Gastroesophageal sphincter (tissue), 4 donors: ENCODE measurements at regions not wholly inside any gene's neighbourhood (a gene's known extent, or its start where the extent isn't known, plus 50 kb on each side); places are given as distances from the start of the nearest gene placed in this dataset.

Experiments
- ATAC-seq: fragments of 150-250 bp; one replicate; pipeline ENCODE4 v1.9.1; 2016; ENCODE audit warnings: mild to moderate bottlenecking, moderate library complexity
- H3K27ac ChIP-seq, 4 donors: fragments of 200-600 bp; sonication (generic) in 3 of 4; 1 replicate in 3 of 4; 2 replicates in 1 of 4; pipeline ENCODE4 v1.5.1; 2016 to 2019
- H3K27me3 ChIP-seq: fragments of 200-600 bp; sonication (generic); one replicate; pipeline ENCODE4 v1.5.1; 2019
- H3K36me3 ChIP-seq, 2 donors: fragments of 200-600 bp; sonication (generic); one replicate each; pipeline ENCODE4 v1.5.1; 2019; ENCODE audit warnings: control low read depth in 1 of 2
- H3K4me1 ChIP-seq, 3 donors: fragments of 200-600 bp; sonication (generic); 1 replicate in 2 of 3; 2 replicates in 1 of 3; pipeline ENCODE4 v1.5.1; 2016 to 2019; ENCODE audit warnings: control low read depth in 2 of 3
- H3K4me3 ChIP-seq, 2 donors: fragments of 200-600 bp; sonication (generic); one replicate each; pipeline ENCODE4 v1.5.1; 2019; ENCODE audit warnings: mild to moderate bottlenecking in 1 of 2, moderate library complexity in 1 of 2
- H3K9me3 ChIP-seq, 3 donors: fragments of 200-600 bp; sonication (generic); one replicate each; pipeline ENCODE4 v1.5.1; 2017 to 2019; ENCODE audit warnings: control low read depth in 2 of 3
- CTCF ChIP-seq, 4 experiments: fragments of 200-600 bp in 2 of 4; fragments of 450-650 bp in 2 of 4; sonication (generic) in 1 of 4; IDR thresholded peaks; one replicate each; pipeline ENCODE4 v1.5.1; 2017 to 2019; ENCODE audit warnings: antibody characterized with exemption in 4 of 4, mild to moderate bottlenecking in 2 of 4, moderate library complexity in 2 of 4
- EP300 ChIP-seq: sonication (generic); formaldehyde crosslinking; IDR thresholded peaks from one replicate; pipeline ENCODE4 v1.6.1; 2017; ENCODE audit warnings: antibody characterized with exemption, mild to moderate bottlenecking
- POLR2A ChIP-seq, 2 donors: fragments of 450-650 bp; IDR thresholded peaks; one replicate each; pipeline ENCODE4 v1.6.1; 2017; ENCODE audit warnings: antibody characterized with exemption in 2 of 2, mild to moderate bottlenecking in 2 of 2, moderate library complexity in 1 of 2
- POLR2AphosphoS5 ChIP-seq: sonication (generic); formaldehyde crosslinking; IDR thresholded peaks from one replicate; pipeline ENCODE4 v1.6.1; 2017; ENCODE audit warnings: antibody characterized with exemption
- WGBS, 2 donors: methylation state at CpG; one replicate each; pipeline ENCODE4 v1.1.5; 2018; ENCODE audit warnings: low coverage in 1 of 2; 5-methylcytosine and 5-hydroxymethylcytosine counted together

GRCh38 chr5:124285071-124285470, 461.4 kb downstream of the ZNF608 start:
- no peak for ATAC-seq

GRCh38 chr5:124283031-124283430, 463.4 kb downstream of the ZNF608 start:
- H3K4me1 ChIP-seq, result peaks cover 0 to 22% (median 0%) of the 10 kb centered on the region in 3 donors
- TF ChIP-seq POLR2A (IDR thresholded peaks at IDR 0.05), result no peak
- TF ChIP-seq POLR2AphosphoS5, result no peak
- no peak for TF ChIP-seq EP300
- no peak for TF ChIP-seq CTCF (IDR thresholded peaks at IDR 0.05)
- H3K27me3 ChIP-seq, result no peaks in the 10 kb centered on the region
- no peaks in the 10 kb centered on the region for H3K36me3 ChIP-seq
- no peak for ATAC-seq
- WGBS, 2 donors, result 51 to 52% methylated on average over 2 of the region's 2 CpGs
- H3K27ac ChIP-seq, result no peak overlapping the region
- no peaks in the 10 kb centered on the region for H3K9me3 ChIP-seq
- H3K4me3 ChIP-seq, result no peak overlapping the region

More at GRCh38 chr5:124285071-124285470, 461.4 kb downstream of the ZNF608 start:
- H3K27ac ChIP-seq, result no peak overlapping the region
- H3K27me3 ChIP-seq, result no peaks in the 10 kb centered on the region
- H3K36me3 ChIP-seq, result no peaks in the 10 kb centered on the region
- H3K4me3 ChIP-seq, result no peak overlapping the region
- TF ChIP-seq POLR2A (IDR thresholded peaks at IDR 0.05), result no peak
- TF ChIP-seq CTCF (IDR thresholded peaks at IDR 0.05), result no peak
- no peak for TF ChIP-seq POLR2AphosphoS5
- no peak for TF ChIP-seq EP300
- H3K4me1 ChIP-seq, result peaks cover 0 to 33% (median 12%) of the 10 kb centered on the region in 3 donors
- H3K9me3 ChIP-seq, result no peaks in the 10 kb centered on the region
- whole genome bisulfite sequencing, 2 donors, result 24 to 57% methylated on average over 4 of the region's 4 CpGs

- WGBS, 2 donors, result 85 to 91% methylated on average over 3 to 4 of the region's 4 CpGs
- no peaks in the 10 kb centered on the region for H3K9me3 ChIP-seq
- TF ChIP-seq CTCF (IDR thresholded peaks at IDR 0.05) (no peak), EP300 (no peak), POLR2AphosphoS5 (no peak), POLR2A (IDR thresholded peaks at IDR 0.05) (no peak)
Measured at GRCh38 chr5:124280079-124280478, 466.4 kb downstream of the ZNF608 start.

GRCh38 chr5:124279146-124279876, 467.1 kb downstream of the ZNF608 start:
- TF ChIP-seq CTCF (IDR thresholded peaks at IDR 0.05), result no peak
- TF ChIP-seq POLR2A (IDR thresholded peaks at IDR 0.05), result no peak
- no peak for TF ChIP-seq EP300
- no peak for TF ChIP-seq POLR2AphosphoS5
- H3K4me3 ChIP-seq, result no peak overlapping the region
- no peak for ATAC-seq
- H3K27ac ChIP-seq, result no peak overlapping the region
- H3K9me3 ChIP-seq, result no peaks in the 10 kb centered on the region
- peaks cover 0 to 8% (median 0%) of the 10 kb centered on the region in 3 donors for H3K4me1 ChIP-seq
- H3K27me3 ChIP-seq, result no peaks in the 10 kb centered on the region
- 82 to 86% methylated on average over 2 to 3 of the region's 3 CpGs for WGBS, 2 donors
- H3K36me3 ChIP-seq, result no peaks in the 10 kb centered on the region

More at GRCh38 chr5:124280079-124280478, 466.4 kb downstream of the ZNF608 start:
- Histone ChIP-seq H3K4me3 (no peak overlapping the region), H3K4me1 (peaks cover 0 to 14% (median 0%) of the 10 kb centered on the region in 3 donors), H3K27ac (no peak overlapping the region), H3K27me3 (no peaks in the 10 kb centered on the region), H3K36me3 (no peaks in the 10 kb centered on the region)
- no peak for ATAC-seq

- Histone ChIP-seq H3K9me3 (no peaks in the 10 kb centered on the region), H3K4me3 (no peak overlapping the region), H3K27me3 (no peaks in the 10 kb centered on the region), H3K4me1 (peaks cover 0 to 8% (median 0%) of the 10 kb centered on the region in 3 donors), H3K27ac (no peak overlapping the region), H3K36me3 (no peaks in the 10 kb centered on the region)
- TF ChIP-seq POLR2AphosphoS5 (no peak), CTCF (IDR thresholded peaks at IDR 0.05) (no peak), EP300 (no peak), POLR2A (IDR thresholded peaks at IDR 0.05) (no peak)
- ATAC-seq, result no peak
- 42 to 55% methylated on average over 3 of the region's 3 CpGs for WGBS, 2 donors
Measured at GRCh38 chr5:124278636-124279035, 467.8 kb downstream of the ZNF608 start.
